ENCODE measurements at regions not wholly inside any gene's neighbourhood (a gene's known extent, or its start where the extent isn't known, plus 50 kb on each side); places are given as distances from the start of the nearest gene placed in this dataset.

DNA sequence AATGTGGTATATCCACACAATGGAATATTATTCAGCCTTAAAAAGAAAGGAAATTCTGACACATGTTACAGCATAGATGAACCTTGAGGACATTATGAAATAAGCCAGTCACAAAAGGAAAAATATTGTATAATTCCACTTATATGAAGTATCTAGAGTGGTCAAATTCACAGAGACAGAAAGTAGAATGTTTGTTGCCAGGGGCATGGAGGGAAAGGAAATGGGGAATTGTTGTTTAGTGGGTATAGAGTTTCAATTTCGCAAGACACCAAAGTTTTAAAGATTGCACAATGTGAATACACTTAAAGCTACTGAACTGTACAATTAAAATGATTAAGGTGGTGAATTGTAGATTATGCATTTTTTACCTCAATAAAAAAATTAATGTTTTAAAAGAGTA, 92.9 kb downstream of the TXNL1 start:
- no peaks in the 10 kb centered on the region for H3K9me3 ChIP-seq
- ATAC-seq (no peak), DNase-seq (no peak)
- no peak for TF ChIP-seq CTCF (IDR thresholded peaks at IDR 0.05)
- H3K36me3 ChIP-seq (ENCODE audit: low read depth), result no peaks in the 10 kb centered on the region
- H3K4me3 ChIP-seq, result no peak overlapping the region
- intact Hi-C loops (cut with DNase I, micrococcal nuclease), result no loop called here
- no peaks in the 10 kb centered on the region for H3K4me1 ChIP-seq (ENCODE audit: low read depth)

- Histone ChIP-seq H3K4me3 (no peak overlapping the region), H3K9me3 (no peaks in the 10 kb centered on the region), H3K36me3 (ENCODE audit: low read depth) (no peaks in the 10 kb centered on the region), H3K4me1 (ENCODE audit: low read depth) (no peaks in the 10 kb centered on the region)
- TF ChIP-seq CTCF (IDR thresholded peaks at IDR 0.05), result no peak
- ATAC-seq, result no peak
- intact Hi-C loops (cut with DNase I, micrococcal nuclease), result no loop called here
- no peak for DNase-seq
Observed at GRCh38 chr18:56542476-56542875, 95.9 kb downstream of the TXNL1 start.

DNA sequence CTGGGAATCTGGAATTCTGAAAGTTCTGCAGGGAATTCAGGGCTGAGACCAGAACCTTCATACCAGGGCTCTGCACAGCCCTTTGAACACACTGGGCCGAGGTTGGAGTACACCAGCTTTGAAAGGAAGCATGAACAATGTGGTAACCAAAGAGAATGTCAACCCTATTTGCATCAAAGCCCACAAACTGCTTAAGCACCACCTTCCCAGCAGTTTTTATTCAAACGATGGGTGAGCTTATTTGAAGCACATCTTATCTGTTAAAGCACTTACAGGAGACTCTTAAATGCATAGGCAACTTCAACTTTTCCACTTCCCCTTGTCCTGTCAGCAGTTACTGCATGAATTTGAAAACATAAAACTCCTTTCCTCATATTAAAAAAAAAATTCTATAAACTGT, 96.6 kb downstream of the TXNL1 start:
- no peaks in the 10 kb centered on the region for H3K4me1 ChIP-seq (ENCODE audit: low read depth)
- no peaks in the 10 kb centered on the region for H3K9me3 ChIP-seq
- DNase-seq (no peak), ATAC-seq (no peak)
- TF ChIP-seq CTCF (IDR thresholded peaks at IDR 0.05), result no peak
- H3K36me3 ChIP-seq (ENCODE audit: low read depth), result no peaks in the 10 kb centered on the region
- H3K4me3 ChIP-seq, result no peak overlapping the region
- intact Hi-C loops (cut with DNase I, micrococcal nuclease), result no loop called here

DNA sequence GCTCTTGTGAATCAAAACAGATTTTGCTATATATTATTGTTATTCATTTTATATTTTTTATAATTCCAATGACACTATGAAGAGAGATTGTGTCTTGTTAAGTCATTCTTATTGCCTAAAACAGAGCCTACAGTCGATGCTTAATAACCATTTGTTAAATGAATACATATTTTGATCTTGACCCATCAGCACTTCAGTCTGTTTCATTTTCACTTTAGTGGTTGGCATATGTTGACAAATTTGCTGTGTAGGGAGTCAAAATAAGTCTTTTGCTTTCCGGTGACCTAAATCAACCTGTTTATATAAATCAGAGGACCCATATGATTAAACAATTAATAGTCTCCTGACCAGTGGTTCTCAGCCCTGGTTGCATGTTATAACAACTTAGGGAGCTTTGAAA, 97.1 kb downstream of the TXNL1 start:
- Histone ChIP-seq H3K4me1 (ENCODE audit: low read depth) (no peaks in the 10 kb centered on the region), H3K9me3 (no peaks in the 10 kb centered on the region), H3K36me3 (ENCODE audit: low read depth) (no peaks in the 10 kb centered on the region), H3K4me3 (no peak overlapping the region)
- DNase-seq, result no peak
- no peak for TF ChIP-seq CTCF (IDR thresholded peaks at IDR 0.05)
- no peak for ATAC-seq
- intact Hi-C loops (cut with DNase I, micrococcal nuclease), result no loop called here

DNA sequence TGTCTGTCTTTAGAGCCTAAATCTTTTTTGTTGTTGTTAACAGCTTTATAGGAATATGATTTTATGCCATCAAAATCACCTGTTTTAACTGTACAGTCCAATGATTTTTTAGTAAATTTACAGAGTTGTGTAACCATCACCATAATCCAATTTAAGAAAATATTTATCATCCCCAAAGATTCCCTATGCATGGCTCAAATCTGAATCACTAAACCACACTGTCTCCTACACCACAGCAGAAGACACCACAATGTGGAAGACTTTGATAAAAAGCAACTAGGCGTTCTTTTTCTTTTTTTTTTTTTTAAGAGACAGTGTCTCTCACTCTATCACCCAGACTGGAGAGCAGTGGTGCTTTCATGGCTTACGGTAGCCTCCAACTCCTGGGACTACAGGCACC, 99.6 kb downstream of the TXNL1 start:
- no peak for TF ChIP-seq CTCF (IDR thresholded peaks at IDR 0.05)
- H3K4me1 ChIP-seq (ENCODE audit: low read depth), result no peaks in the 10 kb centered on the region
- intact Hi-C loops (cut with DNase I, micrococcal nuclease), result no loop called here
- no peak overlapping the region for H3K4me3 ChIP-seq
- no peaks in the 10 kb centered on the region for H3K36me3 ChIP-seq (ENCODE audit: low read depth)
- no peak for ATAC-seq
- no peaks in the 10 kb centered on the region for H3K9me3 ChIP-seq
- no peak for DNase-seq

DNA sequence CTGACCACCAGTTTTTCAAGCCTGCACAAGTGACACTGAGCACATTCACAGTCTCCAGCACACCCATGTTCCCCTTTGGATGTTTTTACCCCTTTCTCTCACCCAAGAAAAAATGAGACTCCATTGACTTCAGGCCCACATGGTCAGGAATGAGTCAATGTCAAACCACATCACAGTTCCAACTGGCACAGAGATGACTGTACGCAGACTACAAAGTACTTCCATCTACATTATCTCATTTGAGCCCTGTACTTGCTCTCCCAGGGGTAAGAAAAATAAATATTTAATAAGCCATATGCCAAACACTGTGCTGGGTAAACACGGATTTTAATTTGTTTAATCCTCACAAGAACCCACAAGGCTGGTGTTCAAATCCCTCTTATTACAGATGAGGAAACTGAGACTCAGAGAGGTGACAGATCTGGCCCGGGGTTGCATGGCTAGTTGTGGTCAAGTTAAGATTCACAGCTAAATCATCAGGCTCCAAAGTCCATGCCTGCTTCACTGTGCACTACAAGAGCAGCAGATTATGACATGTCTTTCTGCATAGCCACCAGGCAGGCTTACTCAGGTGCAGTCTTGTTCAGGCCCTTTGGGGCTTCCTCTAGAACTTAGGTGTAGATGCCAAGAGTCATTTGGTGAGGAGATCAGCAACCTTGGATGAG, 106.1 kb downstream of the TXNL1 start:
- ATAC-seq (no peak), DNase-seq (no peak)
- no peak for TF ChIP-seq CTCF (IDR thresholded peaks at IDR 0.05)
- intact Hi-C loops (cut with DNase I, micrococcal nuclease), result no loop called here
- Histone ChIP-seq H3K4me3 (no peak overlapping the region), H3K9me3 (no peaks in the 10 kb centered on the region), H3K4me1 (ENCODE audit: low read depth) (no peaks in the 10 kb centered on the region), H3K36me3 (ENCODE audit: low read depth) (no peaks in the 10 kb centered on the region)

Measured in mucosa of descending colon (tissue), 3 donors.